GM19452 (cell line): ENCODE measurements at regions not wholly inside any gene's neighbourhood (a gene's known extent, or its start where the extent isn't known, plus 50 kb on each side); places are given as distances from the start of the nearest gene placed in this dataset.
"Not testable (repeated sequence)": the region's sequence is repeated elsewhere in the genome, so short reads cannot be mapped to it uniquely, and the experiment has no call there.

Experiments
- ATAC-seq: cut with Tn5 transposase; IDR thresholded peaks from one replicate; pipeline ENCODE4 v1.9.1; 2021; ENCODE audit not compliant: unreplicated experiment

GRCh38 chr6:86872810-86873209, 64.5 kb upstream of the HTR1E start:
- not testable (repeated sequence) for ATAC-seq

GRCh38 chr6:86871681-86872080, 65.6 kb upstream of the HTR1E start:
- no peak for ATAC-seq

GRCh38 chr6:86869500-86869899, 67.8 kb upstream of the HTR1E start:
- ATAC-seq, result no peak

- ATAC-seq, result no peak
These were observed 77.8 kb upstream of the HTR1E start for GRCh38 chr6:86859513-86859912.

GRCh38 chr6:86858970-86859369, 78.4 kb upstream of the HTR1E start:
- no peak for ATAC-seq

GRCh38 chr6:86857783-86858182, 79.5 kb upstream of the HTR1E start:
- ATAC-seq, result no peak

- no peak for ATAC-seq
These were observed 80.3 kb upstream of the HTR1E start for GRCh38 chr6:86856937-86857563.

- ATAC-seq, result no peak
These were observed 80.9 kb upstream of the HTR1E start for GRCh38 chr6:86856379-86856778.

GRCh38 chr6:86848986-86849385, 88.3 kb upstream of the HTR1E start:
- ATAC-seq, result no peak

GRCh38 chr6:86832686-86833085, 104.6 kb upstream of the HTR1E start:
- ATAC-seq, result no peak

- no peak for ATAC-seq
These were observed 111.9 kb upstream of the HTR1E start for GRCh38 chr6:86825436-86825835.

GRCh38 chr6:86822747-86823146, 114.6 kb upstream of the HTR1E start:
- ATAC-seq, result no peak

GRCh38 chr6:86820750-86821149, 116.6 kb upstream of the HTR1E start:
- no peak for ATAC-seq

GRCh38 chr6:86793649-86794048, 143.7 kb upstream of the HTR1E start:
- ATAC-seq, result no peak

- no peak for ATAC-seq
These were observed 145.9 kb upstream of the HTR1E start for GRCh38 chr6:86791476-86791875.

GRCh38 chr6:86789779-86790411, 147.4 kb upstream of the HTR1E start:
- no peak for ATAC-seq

- ATAC-seq, result no peak
These were observed 155.0 kb upstream of the HTR1E start for GRCh38 chr6:86782328-86782727.

GRCh38 chr6:86780923-86781322, 156.4 kb upstream of the HTR1E start:
- no peak for ATAC-seq

- no peak for ATAC-seq
These were observed 161.4 kb upstream of the HTR1E start for GRCh38 chr6:86775893-86776292.

- no peak for ATAC-seq
These were observed 172.1 kb upstream of the HTR1E start for GRCh38 chr6:86765211-86765610.

GRCh38 chr6:86759953-86760352, 177.4 kb upstream of the HTR1E start:
- not testable (repeated sequence) for ATAC-seq

- no peak for ATAC-seq
These were observed 180.6 kb upstream of the HTR1E start for GRCh38 chr6:86756640-86757229.

GRCh38 chr6:86744048-86744447, 193.3 kb upstream of the HTR1E start:
- ATAC-seq, result no peak
